Germinal center (tissue), 1 donor: ENCODE measurements at regions not wholly inside any gene's neighbourhood (a gene's known extent, or its start where the extent isn't known, plus 50 kb on each side); places are given as distances from the start of the nearest gene placed in this dataset.

Experiments
- DNase-seq: peaks from one replicate; pipeline ENCODE4 v3.0.0; 2012; ENCODE audit warnings: mixed read lengths, low spot score

DNA sequence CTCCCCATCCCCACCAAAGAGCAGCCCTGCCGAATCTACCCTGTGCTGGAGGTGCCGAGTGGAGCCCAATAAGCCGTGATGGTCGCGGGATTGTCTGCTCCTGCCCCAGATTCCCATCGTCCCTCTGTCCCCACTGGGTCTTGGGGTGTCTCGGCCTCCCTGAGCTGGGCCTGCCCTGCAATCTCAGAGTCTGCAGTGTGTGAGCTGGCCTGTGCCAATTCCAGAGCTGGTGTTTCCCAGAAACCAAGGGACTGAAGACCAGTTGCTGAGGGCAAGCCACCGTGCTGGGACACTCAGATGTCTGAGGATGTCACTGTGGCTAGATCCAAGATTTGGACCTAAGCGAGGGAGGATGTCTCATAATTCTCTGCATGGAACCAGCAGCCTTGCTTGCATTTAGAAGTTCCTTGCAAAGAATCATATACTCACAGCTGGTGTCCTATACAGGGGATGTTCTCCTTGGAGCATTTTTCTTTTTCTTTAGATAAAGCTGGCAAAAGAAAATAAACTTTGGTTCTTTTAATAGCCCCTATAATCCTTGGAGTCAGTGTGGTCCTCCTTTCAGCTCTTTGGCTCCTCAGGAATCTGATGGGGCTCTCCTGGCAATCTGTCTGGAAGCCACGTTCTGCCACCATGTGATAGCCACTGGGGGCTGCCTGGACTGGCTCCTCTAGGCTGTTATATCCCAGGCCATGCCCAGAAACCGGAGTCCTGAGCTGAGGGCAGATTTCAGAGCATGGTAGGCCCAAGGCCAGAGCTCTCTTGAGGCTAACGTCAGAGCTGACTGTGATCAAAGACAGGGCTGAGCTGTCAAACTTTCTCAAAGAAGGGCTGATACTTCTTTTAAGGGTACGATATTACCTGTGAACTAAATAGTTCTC is 140.1 kb upstream of the HAAO start:
- no peak for DNase-seq

DNA sequence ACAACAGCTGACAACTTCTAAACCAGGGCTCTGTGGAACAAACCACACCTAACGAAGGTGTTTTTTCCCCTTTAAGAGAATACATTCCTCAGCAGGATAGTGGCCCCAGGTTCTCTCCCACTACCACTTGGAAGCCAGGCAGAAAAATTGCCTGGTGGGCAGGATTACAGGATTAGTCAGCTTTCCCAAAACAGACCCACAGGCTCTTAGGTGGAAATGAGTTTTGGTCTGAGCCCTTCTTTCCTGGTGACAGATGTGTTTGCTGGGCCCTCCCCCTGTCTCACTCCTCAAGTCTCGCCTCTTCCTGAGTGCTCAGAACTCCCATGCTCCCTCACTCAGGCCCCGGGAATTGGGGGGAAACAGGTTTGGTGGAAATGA is 139.4 kb upstream of the HAAO start:
- DNase-seq = no peak

- no peak for DNase-seq
These were observed 138.9 kb upstream of the HAAO start for GRCh38 chr2:42931146-42931817.

DNA sequence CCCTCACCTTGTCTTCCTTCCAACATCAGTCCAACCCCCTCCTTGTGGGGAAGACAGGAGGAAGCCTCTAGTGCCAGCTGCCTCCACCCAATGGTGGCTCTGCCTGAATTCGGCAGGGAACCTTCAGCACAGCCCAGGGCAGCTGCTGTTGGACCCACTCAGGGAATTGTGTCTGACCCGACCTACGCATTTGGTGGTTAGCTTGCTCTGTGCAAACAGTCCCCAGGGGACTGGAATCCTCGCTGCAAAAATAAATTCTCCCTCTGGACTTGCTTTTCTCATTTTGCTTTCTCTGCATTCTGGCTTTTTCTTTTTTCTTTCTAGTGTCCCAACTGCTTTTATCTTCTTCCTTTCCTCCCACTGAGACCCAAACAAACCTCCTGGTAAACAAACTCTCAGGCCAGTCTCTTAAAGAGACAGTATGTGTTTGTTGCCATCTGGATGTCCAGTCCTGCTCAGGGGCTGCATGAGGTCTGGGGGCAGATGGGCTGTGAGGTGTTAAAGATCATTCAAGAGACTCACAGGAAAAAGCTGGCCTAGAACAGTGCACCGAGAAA is 137.7 kb upstream of the HAAO start:
- DNase-seq = no peak

GRCh38 chr2:42929546-42930024 is 137.2 kb upstream of the HAAO start:
- DNase-seq = no peak

DNA sequence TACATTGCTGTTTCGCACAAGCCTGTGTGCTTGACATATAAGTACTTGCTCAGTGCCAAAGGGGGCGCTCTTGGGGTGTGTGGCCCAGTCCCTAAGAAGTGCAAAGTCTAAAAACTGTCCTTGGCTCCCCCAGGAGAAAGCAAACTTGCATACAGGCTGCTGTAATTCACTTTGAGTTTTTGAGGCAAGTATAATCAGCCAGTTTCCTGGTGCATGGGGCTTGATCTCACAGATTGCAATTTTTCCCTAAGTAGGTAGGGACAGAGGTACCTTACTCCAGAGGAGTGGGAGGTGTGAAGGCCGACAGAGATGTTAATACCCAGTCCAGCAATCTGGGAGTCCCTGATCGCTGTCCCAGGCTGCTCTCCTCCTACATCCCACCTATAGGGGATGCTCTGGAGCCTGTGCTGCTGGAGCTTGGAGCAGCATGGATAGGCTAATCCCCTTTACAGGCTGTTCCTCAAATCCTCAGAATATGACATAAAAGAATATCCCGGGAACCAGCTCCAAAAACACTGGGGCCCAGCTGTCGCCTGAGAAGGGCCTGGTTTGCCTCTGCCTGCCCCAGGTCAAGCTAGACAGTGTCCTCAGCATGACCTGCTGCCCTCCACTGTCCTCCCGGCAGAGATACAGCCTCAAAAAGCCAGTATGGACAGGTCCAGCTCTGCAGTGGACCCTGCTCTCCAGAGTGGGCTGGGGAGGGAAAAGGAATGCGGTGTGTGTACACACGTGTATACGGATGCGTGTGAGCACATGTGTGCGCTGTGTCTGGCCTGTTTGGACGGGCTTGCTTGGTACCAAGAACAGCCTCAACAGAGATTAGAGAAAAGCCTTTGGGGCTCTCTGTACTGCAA is 136.5 kb upstream of the HAAO start:
- DNase-seq = no peak

- DNase-seq = no peak
These were observed 135.8 kb upstream of the HAAO start for GRCh38 chr2:42928161-42928691.

DNA sequence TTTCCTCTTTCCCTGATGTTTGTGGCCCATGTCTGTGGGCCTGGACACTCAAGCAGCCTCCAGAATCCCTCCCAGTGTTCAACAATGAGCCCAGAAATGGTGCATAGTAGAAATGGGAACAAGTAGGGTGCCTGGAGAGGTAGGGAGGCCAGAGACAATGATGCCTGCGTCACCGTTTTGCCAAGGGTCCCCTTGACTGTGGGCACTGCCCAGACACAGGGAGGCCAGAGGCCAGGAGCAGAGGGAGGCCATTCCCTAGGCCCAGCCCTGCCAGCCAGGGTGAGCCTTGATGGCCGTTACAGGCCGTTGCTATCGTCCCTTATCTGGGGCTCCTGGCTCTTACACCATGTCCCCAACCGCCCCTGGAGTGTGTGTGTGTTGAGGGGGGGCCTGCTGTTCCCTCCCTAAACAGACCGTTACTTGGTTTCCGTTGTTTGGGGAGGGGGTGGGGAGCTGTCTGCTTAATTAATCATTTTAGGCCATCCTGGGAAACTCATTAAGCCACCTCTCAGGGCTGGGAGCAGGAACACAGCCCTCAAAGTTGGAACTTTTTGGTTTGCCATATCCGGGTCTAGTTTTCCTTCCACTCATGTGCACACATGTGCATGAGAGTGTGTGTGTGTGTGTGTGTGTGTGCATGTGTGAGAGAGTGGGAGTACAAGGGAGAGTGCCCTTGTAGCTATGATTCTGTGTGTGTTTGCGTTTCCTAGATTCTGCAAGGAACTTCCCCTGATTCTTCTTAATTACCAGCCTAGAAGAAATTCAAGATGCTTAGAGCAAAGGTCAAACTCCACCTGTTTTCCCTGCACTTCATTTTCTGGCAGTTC is 135.2 kb upstream of the HAAO start:
- no peak for DNase-seq

DNA sequence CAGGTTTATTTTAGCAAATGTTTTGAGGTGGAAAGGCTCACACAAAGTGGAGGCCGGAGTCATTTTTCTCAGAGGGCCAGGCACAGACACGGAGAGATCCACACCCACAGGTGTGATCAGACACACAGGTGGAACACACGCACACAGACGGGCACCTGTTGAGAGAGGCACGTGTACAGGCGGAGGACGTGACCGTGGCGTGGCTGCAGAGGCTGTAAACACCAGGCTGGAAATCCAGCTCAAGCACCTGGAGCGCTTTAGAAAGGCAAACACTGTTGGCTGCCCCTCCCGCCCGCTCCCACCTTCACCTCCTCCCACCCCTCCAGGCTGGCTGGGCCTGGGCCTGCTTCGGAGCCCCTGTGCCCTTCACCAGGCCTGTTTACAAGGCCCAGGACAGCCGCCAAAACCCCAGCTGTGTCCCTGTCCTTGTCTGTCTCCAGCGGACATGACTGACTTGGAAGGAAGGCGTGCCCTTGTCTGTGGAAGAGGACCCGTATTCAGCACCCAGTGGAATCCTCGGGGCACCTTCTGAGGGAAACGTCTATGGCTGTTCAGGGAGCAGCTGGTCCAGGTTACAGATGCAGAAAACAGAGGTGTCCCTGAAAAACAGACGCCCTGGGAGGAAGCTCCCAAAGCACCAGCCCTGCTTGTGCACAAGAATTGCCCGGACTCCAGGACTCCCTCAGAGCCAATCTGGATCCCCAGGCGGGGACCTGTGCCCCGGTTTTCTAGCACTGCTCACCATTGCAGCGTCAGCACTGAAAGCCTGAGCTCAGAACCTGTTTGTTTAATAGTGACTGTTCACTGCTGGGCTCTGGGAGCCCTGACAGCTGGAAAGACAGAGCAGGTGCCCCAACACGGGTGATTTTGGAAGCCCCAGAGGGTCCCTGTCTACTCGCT is 134.3 kb upstream of the HAAO start:
- no peak for DNase-seq

GRCh38 chr2:42925742-42926433 is 133.5 kb upstream of the HAAO start:
- no peak for DNase-seq

DNA sequence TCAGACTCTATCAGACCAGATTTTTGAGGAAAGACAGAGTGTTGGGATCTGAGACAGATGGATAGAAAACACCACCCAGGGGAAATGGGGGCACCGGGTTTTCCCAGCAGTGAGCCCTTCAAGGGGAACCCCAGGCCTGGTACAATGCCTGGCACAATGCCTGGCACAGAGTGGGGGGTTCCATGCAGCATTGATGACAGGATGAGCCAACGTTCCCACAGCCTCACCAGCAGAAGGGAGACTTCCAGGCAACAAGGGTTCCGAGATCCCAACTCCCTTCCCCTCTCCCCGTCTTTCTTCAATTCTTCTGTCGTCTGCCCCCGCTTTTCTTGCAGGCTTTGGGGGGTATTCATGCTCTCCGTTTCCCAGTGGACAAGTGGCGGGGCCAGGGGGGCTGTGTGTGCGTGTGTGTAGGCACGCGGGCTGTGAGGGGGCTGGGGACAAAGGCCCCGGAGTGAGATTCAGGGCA is 132.1 kb upstream of the HAAO start:
- DNase-seq = no peak

DNA sequence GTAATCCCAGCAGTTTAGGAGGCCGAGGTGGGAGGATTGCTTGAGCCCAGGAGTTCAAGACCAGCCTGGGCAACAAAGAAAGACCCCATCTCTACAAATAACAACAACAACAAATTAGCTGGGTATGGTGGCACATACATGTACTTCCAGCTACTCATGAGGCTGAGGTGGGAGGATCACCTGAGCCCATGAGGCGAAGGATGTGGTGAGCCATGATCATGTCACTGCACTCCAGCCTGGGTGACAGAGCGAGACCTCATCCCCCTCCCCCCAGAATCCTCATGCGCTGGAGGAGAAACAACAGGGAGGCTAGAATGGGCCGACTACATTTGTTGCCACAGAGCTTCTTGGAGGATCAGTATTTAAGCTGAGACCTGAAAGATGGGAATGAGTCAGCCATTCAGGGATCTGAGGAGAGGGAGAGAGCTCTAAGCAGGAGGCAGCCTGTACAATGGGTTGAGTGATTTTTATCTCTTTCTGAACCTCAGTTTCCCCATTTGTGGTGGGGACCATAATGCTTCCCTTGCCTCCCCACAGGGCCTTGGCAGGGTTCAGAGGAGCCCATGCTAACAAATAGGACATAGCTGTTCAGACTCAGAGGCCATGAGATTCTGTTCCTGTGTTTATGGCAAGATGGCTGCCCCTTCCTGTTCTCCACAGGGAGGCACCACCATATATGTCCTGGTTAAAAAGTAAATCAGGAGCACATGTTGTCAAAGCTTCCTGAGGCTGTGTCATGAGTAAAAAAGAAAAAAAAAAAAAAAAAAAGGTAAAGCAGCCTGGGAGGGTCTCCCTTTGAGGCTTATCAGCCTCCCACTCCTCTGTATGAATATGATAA is 131.4 kb upstream of the HAAO start:
- no peak for DNase-seq

DNA sequence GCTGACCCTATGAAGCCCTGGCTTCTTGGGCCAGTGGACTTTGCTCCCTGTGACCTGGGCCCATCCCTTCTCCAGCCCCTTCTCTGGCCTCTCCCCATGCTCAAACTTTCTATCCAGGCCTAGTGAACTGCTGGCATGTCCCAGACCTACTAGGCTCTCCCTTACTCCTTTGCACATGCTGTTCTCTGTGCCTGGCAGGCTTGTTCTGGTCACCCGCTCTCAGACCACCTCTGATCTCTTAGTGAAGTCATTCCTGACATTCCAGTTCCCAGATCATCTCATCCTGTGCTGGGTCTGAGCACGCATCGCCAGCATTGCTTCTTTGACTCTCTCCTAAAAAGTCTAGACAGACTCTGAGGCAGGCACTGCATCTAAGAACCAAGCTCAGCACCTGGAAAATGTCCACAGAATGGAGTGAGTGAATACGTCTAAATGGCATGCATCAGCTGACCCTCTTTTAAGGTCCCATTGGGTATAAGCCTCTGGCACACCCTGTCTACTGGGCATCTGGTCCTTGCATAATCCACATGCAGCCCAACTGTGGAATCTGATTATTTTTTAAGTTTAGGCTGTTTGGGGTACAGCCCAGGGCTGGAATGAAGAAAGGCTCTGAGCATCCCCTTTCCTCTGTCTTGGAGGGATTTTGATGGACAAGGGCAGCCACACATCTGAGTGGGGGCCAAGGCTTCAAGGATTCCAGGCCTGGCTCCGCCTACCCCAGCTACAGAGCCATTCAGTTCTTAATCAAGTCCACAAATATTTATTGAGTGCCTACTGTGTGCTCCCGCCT is 130.6 kb upstream of the HAAO start:
- no peak for DNase-seq

- DNase-seq = no peak
These were observed 129.9 kb upstream of the HAAO start for GRCh38 chr2:42922293-42922692.

- no peak for DNase-seq
These were observed 129.3 kb upstream of the HAAO start for GRCh38 chr2:42921721-42922120.

- no peak for DNase-seq
These were observed 128.8 kb upstream of the HAAO start for GRCh38 chr2:42921147-42921520.

GRCh38 chr2:42920446-42921146 is 128.2 kb upstream of the HAAO start:
- DNase-seq = no peak
